CD4-positive, alpha-beta T cell (primary cell): ENCODE measurements at regions not wholly inside any gene's neighbourhood (a gene's known extent, or its start where the extent isn't known, plus 50 kb on each side); places are given as distances from the start of the nearest gene placed in this dataset.

ENCODE experiments used
- ATAC-seq: fragments of 200-7000 bp; cut with Tn5 transposase; one replicate; pipeline ENCODE4 v1.10.0; 2022; ENCODE audit warnings: mild to moderate bottlenecking; ENCODE audit not compliant: poor library complexity
- CTCF ChIA-PET: fragments of 350-600 bp; sonication (Branson Sonifier 250); formaldehyde crosslinking; loops from one replicate; lab custom pipeline; 2021; ENCODE audit warnings: antibody characterized with exemption, inconsistent platforms; lab: Charles Lee
- POLR2A ChIA-PET: fragments of 350-600 bp; sonication (Branson Sonifier 250); formaldehyde crosslinking; loops from one replicate; lab custom pipeline; 2021; ENCODE audit warnings: antibody characterized with exemption, inconsistent platforms; lab: Charles Lee
- DNase-seq, 14 experiments: peaks; one replicate each; pipeline ENCODE4 v3.0.0-alpha.2; 2013 to 2020; ENCODE audit warnings: mixed read lengths in 2 of 14
- H3K27ac ChIP-seq, 2 donors: one replicate each; pipeline versions ENCODE4 v1.5.1 to v1.7.0; 2013; ENCODE audit warnings: low read length in 2 of 2, low read depth in 1 of 2, mild to moderate bottlenecking in 1 of 2
- H3K27me3 ChIP-seq, 2 experiments: 1 replicate in 1 of 2; 2 replicates in 1 of 2; pipeline versions ENCODE4 v1.6.1 to v1.7.0; 2013; ENCODE audit warnings: low read length in 2 of 2, control low read depth in 1 of 2, mild to moderate bottlenecking in 1 of 2, moderate library complexity in 1 of 2; ENCODE audit not compliant: insufficient read depth in 2 of 2, control insufficient read depth in 1 of 2
- H3K36me3 ChIP-seq: one replicate; pipeline ENCODE4 v1.6.1; 2013; ENCODE audit warnings: low read length, control low read depth; ENCODE audit not compliant: insufficient read depth
- H3K4me1 ChIP-seq: one replicate; pipeline ENCODE4 v1.6.1; 2013; ENCODE audit warnings: low read length, control low read depth; ENCODE audit not compliant: insufficient read depth
- H3K4me3 ChIP-seq: one replicate; pipeline ENCODE4 v1.5.1; 2013; ENCODE audit warnings: mild to moderate bottlenecking, low read length, moderate library complexity
- H3K9me3 ChIP-seq, 2 experiments: 1 replicate in 1 of 2; 2 replicates in 1 of 2; pipeline versions ENCODE4 v1.6.1 to v1.7.0; 2013; ENCODE audit warnings: low read length in 2 of 2, mild to moderate bottlenecking in 2 of 2, control low read depth in 1 of 2, moderate library complexity in 1 of 2; ENCODE audit not compliant: control insufficient read depth in 1 of 2, insufficient read depth in 1 of 2
- H3K27ac Mint-ChIP-seq: one replicate; pipeline ENCODE4 v1.8.0; 2020; ENCODE audit warnings: mixed read lengths
- H3K27me3 Mint-ChIP-seq: one replicate; pipeline ENCODE4 v1.8.0; 2021; ENCODE audit warnings: mixed read lengths
- H3K36me3 Mint-ChIP-seq: one replicate; pipeline ENCODE4 v1.8.0; 2021; ENCODE audit warnings: low read depth, mixed read lengths
- H3K4me1 Mint-ChIP-seq: one replicate; pipeline ENCODE4 v1.8.0; 2021; ENCODE audit warnings: low read depth, mixed read lengths
- H3K4me3 Mint-ChIP-seq: one replicate; pipeline ENCODE4 v1.8.0; 2020; ENCODE audit warnings: mild to moderate bottlenecking, mixed read lengths
- H3K9me3 Mint-ChIP-seq: one replicate; pipeline ENCODE4 v1.8.0; 2020; ENCODE audit warnings: mixed read lengths
- intact Hi-C, 2 experiments: fragments of 100-400 bp; cut with DNase I in 1 of 2; cut with micrococcal nuclease in 1 of 2; formaldehyde crosslinking; loops; one replicate each; pipeline versions ENCODE4 v1.15.1 to v1.9.0; 2023 to 2025; cut with DNase I, micrococcal nuclease
- TF ChIP-seq, protein P1 (sequence below): fragments of 200-600 bp; IDR thresholded peaks from one replicate; pipeline ENCODE4 v1.8.0; 2022; ENCODE audit warnings: antibody characterized with exemption, mild to moderate bottlenecking

DNA sequence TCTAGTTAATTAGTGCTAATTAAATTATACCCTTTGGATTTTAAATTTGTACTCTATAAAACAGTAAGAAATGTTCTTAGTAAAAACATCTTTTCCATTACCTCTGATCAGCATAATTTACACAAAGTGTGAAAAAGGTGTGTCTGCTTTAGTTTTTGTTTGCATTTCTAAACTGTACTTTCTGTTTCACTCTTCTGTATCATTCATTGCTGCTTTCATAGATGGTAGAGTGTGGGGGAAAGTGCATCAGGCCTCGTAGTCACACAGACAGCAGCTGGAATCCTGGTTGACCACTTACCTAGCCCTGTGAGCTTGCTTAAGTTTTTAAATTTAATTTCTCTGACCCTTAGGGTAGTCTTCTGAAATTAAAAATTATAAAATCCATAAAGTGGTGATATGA, 275.4 kb upstream of the PITX2 start:
- H3K9me3 Mint-ChIP-seq = no peaks in the 10 kb centered on the region
- POLR2A ChIA-PET = no interaction called here

DNA sequence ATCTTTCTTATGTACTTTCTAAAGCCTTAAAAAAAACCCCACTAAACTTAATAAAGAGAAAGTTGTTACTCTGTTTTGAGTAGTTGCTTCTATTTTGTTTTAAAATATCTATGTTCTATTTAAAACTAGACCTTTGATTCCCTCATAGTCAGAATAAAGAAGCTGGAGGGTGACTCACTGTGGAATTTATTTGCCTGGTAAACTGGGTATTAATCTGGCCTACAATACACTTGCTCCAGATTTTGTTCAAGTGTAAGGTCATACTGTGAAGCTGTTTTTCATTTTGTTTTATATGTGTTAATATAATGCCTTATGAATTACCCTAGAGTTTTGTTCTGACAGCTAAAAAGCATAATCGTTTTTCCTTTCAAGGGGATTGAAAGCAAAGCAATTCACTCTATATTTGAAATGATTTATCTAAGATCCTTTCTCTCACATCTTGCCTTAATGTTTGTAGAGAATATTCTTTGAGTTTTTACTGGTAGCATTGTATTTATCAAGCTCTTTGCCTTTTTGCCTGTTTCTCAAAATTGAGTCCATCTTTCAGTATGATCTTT, 277.4 kb upstream of the PITX2 start:
- H3K4me1 ChIP-seq = no peaks in the 10 kb centered on the region
- Mint-ChIP-seq H3K27me3 (no peaks in the 10 kb centered on the region), H3K4me3 (no peak overlapping the region), H3K4me1 (no peaks in the 10 kb centered on the region), H3K27ac (no peak overlapping the region), H3K36me3 (no peaks in the 10 kb centered on the region), H3K9me3 (no peaks in the 10 kb centered on the region)
- H3K4me3 ChIP-seq = no peak overlapping the region
- ATAC-seq (no peak), DNase-seq (no peak)
- ChIA-PET CTCF (no interaction called here), POLR2A (no interaction called here)
- TF ChIP-seq, protein P1, sequence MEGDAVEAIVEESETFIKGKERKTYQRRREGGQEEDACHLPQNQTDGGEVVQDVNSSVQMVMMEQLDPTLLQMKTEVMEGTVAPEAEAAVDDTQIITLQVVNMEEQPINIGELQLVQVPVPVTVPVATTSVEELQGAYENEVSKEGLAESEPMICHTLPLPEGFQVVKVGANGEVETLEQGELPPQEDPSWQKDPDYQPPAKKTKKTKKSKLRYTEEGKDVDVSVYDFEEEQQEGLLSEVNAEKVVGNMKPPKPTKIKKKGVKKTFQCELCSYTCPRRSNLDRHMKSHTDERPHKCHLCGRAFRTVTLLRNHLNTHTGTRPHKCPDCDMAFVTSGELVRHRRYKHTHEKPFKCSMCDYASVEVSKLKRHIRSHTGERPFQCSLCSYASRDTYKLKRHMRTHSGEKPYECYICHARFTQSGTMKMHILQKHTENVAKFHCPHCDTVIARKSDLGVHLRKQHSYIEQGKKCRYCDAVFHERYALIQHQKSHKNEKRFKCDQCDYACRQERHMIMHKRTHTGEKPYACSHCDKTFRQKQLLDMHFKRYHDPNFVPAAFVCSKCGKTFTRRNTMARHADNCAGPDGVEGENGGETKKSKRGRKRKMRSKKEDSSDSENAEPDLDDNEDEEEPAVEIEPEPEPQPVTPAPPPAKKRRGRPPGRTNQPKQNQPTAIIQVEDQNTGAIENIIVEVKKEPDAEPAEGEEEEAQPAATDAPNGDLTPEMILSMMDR = no peak
- no peak overlapping the region for H3K27ac ChIP-seq
- intact Hi-C loops = no loop called here
- no peaks in the 10 kb centered on the region for H3K27me3 ChIP-seq
- no peaks in the 10 kb centered on the region for H3K9me3 ChIP-seq
- H3K36me3 ChIP-seq = no peaks in the 10 kb centered on the region

More for the DNA sequence above, 275.4 kb upstream of the PITX2 start:
- no peaks in the 10 kb centered on the region for H3K36me3 Mint-ChIP-seq
- ATAC-seq = no peak
- H3K27me3 ChIP-seq = no peaks in the 10 kb centered on the region
- no peaks in the 10 kb centered on the region for H3K4me1 ChIP-seq
- DNase-seq = no peak
- no peak overlapping the region for H3K27ac Mint-ChIP-seq
- no peaks in the 10 kb centered on the region for H3K9me3 ChIP-seq
- H3K4me3 ChIP-seq = no peak overlapping the region
- CTCF ChIA-PET = no interaction called here
- no peak overlapping the region for H3K4me3 Mint-ChIP-seq
- intact Hi-C loops = no loop called here
- no peaks in the 10 kb centered on the region for H3K36me3 ChIP-seq
- no peak overlapping the region for H3K27ac ChIP-seq
- TF ChIP-seq, protein P1 = no peak
- no peaks in the 10 kb centered on the region for H3K27me3 Mint-ChIP-seq
- no peaks in the 10 kb centered on the region for H3K4me1 Mint-ChIP-seq

DNA sequence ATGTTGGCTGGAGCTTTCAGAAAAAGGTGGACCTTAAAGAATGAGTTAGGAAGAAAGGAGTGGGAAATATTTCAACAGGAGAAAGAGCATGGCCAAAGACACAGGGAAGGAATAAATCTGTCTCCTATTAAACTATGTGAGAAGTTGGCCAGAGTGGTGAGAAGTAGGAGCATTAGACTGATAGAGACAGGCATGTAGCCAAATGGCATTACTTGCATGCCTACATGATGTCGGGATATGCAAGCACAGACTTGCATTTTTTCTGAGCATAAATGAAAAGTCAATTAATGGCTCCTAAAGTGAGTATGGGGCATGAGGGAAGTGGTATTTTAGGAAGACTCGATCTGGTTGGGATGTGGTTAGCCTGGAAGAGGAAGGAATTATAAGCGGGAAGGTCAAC, 279.6 kb upstream of the PITX2 start:
- intact Hi-C loops = no loop called here
- DNase-seq (no peak), ATAC-seq (no peak)
- ChIA-PET CTCF (no interaction called here), POLR2A (no interaction called here)
- Mint-ChIP-seq H3K4me3 (no peak overlapping the region), H3K4me1 (no peaks in the 10 kb centered on the region), H3K36me3 (no peaks in the 10 kb centered on the region), H3K27ac (no peak overlapping the region), H3K27me3 (no peaks in the 10 kb centered on the region), H3K9me3 (no peaks in the 10 kb centered on the region)
- H3K36me3 ChIP-seq = no peaks in the 10 kb centered on the region
- no peaks in the 10 kb centered on the region for H3K27me3 ChIP-seq
- TF ChIP-seq, protein P1 = no peak
- no peak overlapping the region for H3K4me3 ChIP-seq
- no peaks in the 10 kb centered on the region for H3K4me1 ChIP-seq
- no peak overlapping the region for H3K27ac ChIP-seq
- H3K9me3 ChIP-seq = no peaks in the 10 kb centered on the region
